ENCODE measurements at regions not wholly inside any gene's neighbourhood (a gene's known extent, or its start where the extent isn't known, plus 50 kb on each side); places are given as distances from the start of the nearest gene placed in this dataset.

DNA sequence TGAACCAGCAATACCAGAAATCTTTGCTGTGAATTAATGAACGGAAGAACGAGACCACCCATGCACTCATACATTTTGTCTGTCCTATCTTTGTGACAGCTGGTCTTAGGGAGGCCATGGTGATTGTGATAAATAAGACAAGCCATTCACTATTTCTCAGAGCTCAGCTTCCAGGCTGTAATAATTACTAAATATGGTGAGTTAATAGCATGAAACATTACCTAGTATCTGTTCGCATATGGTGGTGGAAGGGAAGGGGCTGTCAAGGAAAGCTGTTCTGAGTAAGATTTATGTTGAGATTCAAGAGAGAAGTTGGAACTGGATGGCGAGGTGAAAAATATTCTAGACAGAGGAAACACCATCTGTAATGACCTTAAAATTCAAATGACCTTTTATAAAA is 719.0 kb upstream of the ZNF385D start:
- Histone ChIP-seq H3K36me3 (ENCODE audit: control insufficient read depth in 1 of 2, insufficient read depth in 2 of 2, low read length in 1 of 2) (no peaks in the 10 kb centered on the region), H3K27ac (ENCODE audit: low read depth in 1 of 2, low read length in 2 of 2) (no peak overlapping the region), H3K4me3 (ENCODE audit: low read length in 2 of 2) (no peak overlapping the region), H3K9me3 (ENCODE audit: control insufficient read depth, low read length) (no peaks in the 10 kb centered on the region), H3K27me3 (ENCODE audit: control insufficient read depth in 1 of 2, insufficient read depth in 2 of 2, low read length in 1 of 2) (no peaks in the 10 kb centered on the region), H3K4me1 (ENCODE audit: control insufficient read depth in 1 of 2, insufficient read depth in 2 of 2, low read length in 2 of 2) (no peaks in the 10 kb centered on the region)
- intact Hi-C loops (cut with DNase I) = no loop called here
- WGBS, 2 donors = 63 to 64% methylated on average over 4 of the region's 4 CpGs
- ATAC-seq (ENCODE audit: low FRiP score) (no peak), DNase-seq (no peak)

DNA sequence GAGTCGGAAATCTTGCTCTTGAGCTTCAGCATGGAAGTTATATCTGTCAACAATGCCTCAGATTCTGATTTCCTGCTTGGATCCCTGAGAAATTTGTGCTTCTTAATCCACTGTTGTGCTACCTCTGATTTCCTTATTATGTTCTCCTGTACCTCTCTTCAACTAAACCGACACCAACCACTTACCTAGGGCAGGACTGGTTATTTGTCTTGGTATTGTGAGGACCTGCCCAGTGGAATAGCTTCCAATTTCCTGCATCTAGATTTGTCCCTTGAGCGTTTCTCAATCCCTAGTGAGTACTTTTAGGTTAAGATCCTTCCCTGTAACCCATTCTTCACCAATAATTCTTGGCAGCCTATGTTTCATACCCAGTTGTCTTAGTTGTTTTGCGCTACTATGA is 720.5 kb upstream of the ZNF385D start:
- 66 to 68% methylated on average over 4 of the region's 4 CpGs for WGBS, 2 donors
- intact Hi-C loops (cut with DNase I) = no loop called here
- Histone ChIP-seq H3K4me1 (ENCODE audit: control insufficient read depth in 1 of 2, insufficient read depth in 2 of 2, low read length in 2 of 2) (no peaks in the 10 kb centered on the region), H3K4me3 (ENCODE audit: low read length in 2 of 2) (no peak overlapping the region), H3K36me3 (ENCODE audit: control insufficient read depth in 1 of 2, insufficient read depth in 2 of 2, low read length in 1 of 2) (no peaks in the 10 kb centered on the region), H3K27ac (ENCODE audit: low read depth in 1 of 2, low read length in 2 of 2) (no peak overlapping the region), H3K27me3 (ENCODE audit: control insufficient read depth in 1 of 2, insufficient read depth in 2 of 2, low read length in 1 of 2) (no peaks in the 10 kb centered on the region), H3K9me3 (ENCODE audit: control insufficient read depth, low read length) (no peaks in the 10 kb centered on the region)
- ATAC-seq (ENCODE audit: low FRiP score) (no peak), DNase-seq (no peak)

DNA sequence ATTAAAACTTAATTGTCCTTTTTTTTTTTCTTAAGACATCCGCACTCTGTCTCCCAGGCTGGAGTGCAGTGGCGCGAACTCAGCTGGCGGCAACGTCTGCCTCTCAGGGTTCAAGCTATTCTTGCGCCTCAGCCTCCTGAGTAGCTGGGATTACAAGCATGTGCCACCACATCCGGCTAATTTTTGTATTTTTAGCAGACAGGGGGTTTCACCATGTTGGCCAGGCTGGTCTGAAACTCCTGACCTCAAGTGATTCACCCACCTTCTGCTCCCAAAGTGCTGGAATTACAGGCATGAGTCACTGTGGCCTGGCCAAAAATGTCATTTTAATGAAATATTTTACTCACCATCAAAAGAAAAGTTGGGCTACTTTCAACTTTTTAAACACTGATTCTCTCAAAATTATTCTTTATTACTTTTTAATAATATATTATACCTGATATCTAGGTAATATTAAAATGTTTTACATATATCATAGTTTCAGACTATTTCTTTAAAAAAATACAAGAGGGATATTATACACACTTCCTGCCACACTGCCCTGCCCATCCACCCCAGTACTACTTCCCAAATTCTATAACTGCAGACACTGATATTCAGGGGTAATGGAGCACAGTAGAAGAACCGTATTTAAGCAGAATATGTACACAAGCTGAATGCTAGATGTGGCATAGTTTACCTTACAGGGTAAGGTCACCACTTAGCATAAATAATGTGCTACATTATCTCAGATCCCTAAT is 723.9 kb upstream of the ZNF385D start:
- H3K27me3 ChIP-seq (ENCODE audit: control insufficient read depth in 1 of 2, insufficient read depth in 2 of 2, low read length in 1 of 2) = no peaks in the 10 kb centered on the region
- no peaks in the 10 kb centered on the region for H3K36me3 ChIP-seq (ENCODE audit: control insufficient read depth in 1 of 2, insufficient read depth in 2 of 2, low read length in 1 of 2)
- peaks cover 1% of the 10 kb centered on the region for H3K9me3 ChIP-seq (ENCODE audit: control insufficient read depth, low read length)
- DNase-seq (peak in 1 of 2 donors; percentile 49), ATAC-seq (ENCODE audit: low FRiP score) (no peak)
- no peaks in the 10 kb centered on the region for H3K4me1 ChIP-seq (ENCODE audit: control insufficient read depth in 1 of 2, insufficient read depth in 2 of 2, low read length in 2 of 2)
- H3K4me3 ChIP-seq (ENCODE audit: low read length in 2 of 2) = no peak overlapping the region
- intact Hi-C loops (cut with DNase I) = no loop called here
- H3K27ac ChIP-seq (ENCODE audit: low read depth in 1 of 2, low read length in 2 of 2) = no peak overlapping the region
- WGBS, 2 donors = 75 to 81% methylated on average over 8 of the region's 8 CpGs

DNA sequence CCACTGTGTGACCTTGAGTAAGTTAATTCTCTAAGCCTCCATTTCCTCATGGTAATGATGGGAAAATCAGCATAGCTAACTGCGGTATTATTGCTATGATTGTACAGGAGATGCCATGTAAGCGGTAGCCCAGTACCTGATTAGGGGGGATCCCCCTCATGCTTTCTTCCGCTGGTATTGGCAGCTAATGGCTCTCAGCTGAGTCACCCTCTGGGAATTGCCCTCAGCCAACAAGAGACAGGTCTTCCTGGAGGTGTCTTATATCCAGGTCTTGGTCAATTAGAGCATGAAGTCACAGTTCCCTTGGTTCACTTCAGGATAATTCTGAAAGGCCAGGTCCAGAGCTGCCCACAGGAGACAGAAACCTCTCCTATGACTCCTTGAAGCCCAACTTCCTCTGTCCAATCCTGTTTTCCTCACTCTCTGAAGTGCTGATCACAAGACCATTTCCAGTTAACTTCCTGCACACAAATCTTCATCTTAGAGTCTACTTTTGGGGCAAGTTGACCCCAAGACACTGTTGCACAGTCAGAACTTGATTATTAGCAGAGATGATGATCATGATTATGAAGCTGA is 724.7 kb upstream of the ZNF385D start:
- Histone ChIP-seq H3K9me3 (ENCODE audit: control insufficient read depth, low read length) (peaks cover 1% of the 10 kb centered on the region), H3K27ac (ENCODE audit: low read depth in 1 of 2, low read length in 2 of 2) (no peak overlapping the region), H3K4me1 (ENCODE audit: control insufficient read depth in 1 of 2, insufficient read depth in 2 of 2, low read length in 2 of 2) (no peaks in the 10 kb centered on the region), H3K36me3 (ENCODE audit: control insufficient read depth in 1 of 2, insufficient read depth in 2 of 2, low read length in 1 of 2) (no peaks in the 10 kb centered on the region), H3K4me3 (ENCODE audit: low read length in 2 of 2) (no peak overlapping the region), H3K27me3 (ENCODE audit: control insufficient read depth in 1 of 2, insufficient read depth in 2 of 2, low read length in 1 of 2) (no peaks in the 10 kb centered on the region)
- 92% methylated on average over 3 of the region's 3 CpGs for WGBS, 2 donors
- DNase-seq (no peak), ATAC-seq (ENCODE audit: low FRiP score) (no peak)
- intact Hi-C loops (cut with DNase I) = no loop called here

- WGBS, 2 donors = 5 to 14% methylated on average over 1 of the region's 1 CpG
- Histone ChIP-seq H3K4me3 (ENCODE audit: low read length in 2 of 2) (no peak overlapping the region), H3K27me3 (ENCODE audit: control insufficient read depth in 1 of 2, insufficient read depth in 2 of 2, low read length in 1 of 2) (no peaks in the 10 kb centered on the region), H3K27ac (ENCODE audit: low read depth in 1 of 2, low read length in 2 of 2) (no peak overlapping the region), H3K36me3 (ENCODE audit: control insufficient read depth in 1 of 2, insufficient read depth in 2 of 2, low read length in 1 of 2) (no peaks in the 10 kb centered on the region), H3K4me1 (ENCODE audit: control insufficient read depth in 1 of 2, insufficient read depth in 2 of 2, low read length in 2 of 2) (no peaks in the 10 kb centered on the region), H3K9me3 (ENCODE audit: control insufficient read depth, low read length) (peaks cover 1% of the 10 kb centered on the region)
- ATAC-seq (ENCODE audit: low FRiP score) = no peak
- DNase-seq = no peak
- intact Hi-C loops (cut with DNase I) = no loop called here
These were observed 726.0 kb upstream of the ZNF385D start for GRCh38 chr3:22476976-22477375.

DNA sequence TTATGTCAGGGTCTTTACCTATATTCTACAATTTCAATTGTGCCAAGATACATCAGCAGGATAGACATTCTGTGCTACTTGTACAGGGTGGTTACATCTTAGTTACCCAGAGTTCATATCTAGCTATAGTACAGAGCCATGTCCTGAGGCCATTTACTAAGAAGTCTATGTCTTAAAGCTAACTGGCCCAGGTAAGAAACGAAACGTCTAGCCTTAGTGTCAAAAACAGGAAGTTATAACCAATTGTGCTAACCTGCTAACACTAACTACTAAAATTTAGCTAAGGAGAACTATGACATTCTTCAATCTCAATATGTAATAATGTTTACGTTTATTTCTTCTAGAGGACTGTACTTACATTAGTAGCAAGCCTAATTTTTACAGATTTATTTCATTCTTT is 717.2 kb upstream of the UBE2E2 start:
- DNase-seq = no peak
- no peaks in the 10 kb centered on the region for H3K27me3 ChIP-seq (ENCODE audit: control insufficient read depth in 1 of 2, insufficient read depth in 2 of 2, low read length in 1 of 2)
- no peaks in the 10 kb centered on the region for H3K36me3 ChIP-seq (ENCODE audit: control insufficient read depth in 1 of 2, insufficient read depth in 2 of 2, low read length in 1 of 2)
- ATAC-seq (ENCODE audit: low FRiP score) = no peak
- H3K4me1 ChIP-seq (ENCODE audit: control insufficient read depth in 1 of 2, insufficient read depth in 2 of 2, low read length in 2 of 2) = no peaks in the 10 kb centered on the region
- intact Hi-C loops (cut with DNase I) = no loop called here
- no peak overlapping the region for H3K4me3 ChIP-seq (ENCODE audit: low read length in 2 of 2)
- no peak overlapping the region for H3K27ac ChIP-seq (ENCODE audit: low read depth in 1 of 2, low read length in 2 of 2)
- no peaks in the 10 kb centered on the region for H3K9me3 ChIP-seq (ENCODE audit: control insufficient read depth, low read length)
- WGBS, 2 donors = 71 to 75% methylated on average over 3 of the region's 3 CpGs

GRCh38 chr3:22490747-22491146 is 712.4 kb upstream of the UBE2E2 start:
- H3K27ac ChIP-seq (ENCODE audit: low read depth in 1 of 2, low read length in 2 of 2) = no peak overlapping the region
- H3K27me3 ChIP-seq (ENCODE audit: control insufficient read depth in 1 of 2, insufficient read depth in 2 of 2, low read length in 1 of 2) = no peaks in the 10 kb centered on the region
- 46 to 48% methylated on average over 1 of the region's 1 CpG for WGBS, 2 donors
- DNase-seq = no peak
- no peaks in the 10 kb centered on the region for H3K9me3 ChIP-seq (ENCODE audit: control insufficient read depth, low read length)
- ATAC-seq (ENCODE audit: low FRiP score) = no peak
- intact Hi-C loops (cut with DNase I) = no loop called here
- no peaks in the 10 kb centered on the region for H3K36me3 ChIP-seq (ENCODE audit: control insufficient read depth in 1 of 2, insufficient read depth in 2 of 2, low read length in 1 of 2)
- H3K4me1 ChIP-seq (ENCODE audit: control insufficient read depth in 1 of 2, insufficient read depth in 2 of 2, low read length in 2 of 2) = peaks cover 0 to 3% of the 10 kb centered on the region in 2 donors
- H3K4me3 ChIP-seq (ENCODE audit: low read length in 2 of 2) = no peak overlapping the region

GRCh38 chr3:22491344-22491743 is 711.8 kb upstream of the UBE2E2 start:
- no peaks in the 10 kb centered on the region for H3K9me3 ChIP-seq (ENCODE audit: control insufficient read depth, low read length)
- H3K36me3 ChIP-seq (ENCODE audit: control insufficient read depth in 1 of 2, insufficient read depth in 2 of 2, low read length in 1 of 2) = no peaks in the 10 kb centered on the region
- H3K4me1 ChIP-seq (ENCODE audit: control insufficient read depth in 1 of 2, insufficient read depth in 2 of 2, low read length in 2 of 2) = peaks cover 0 to 3% of the 10 kb centered on the region in 2 donors
- ATAC-seq (ENCODE audit: low FRiP score) = no peak
- H3K4me3 ChIP-seq (ENCODE audit: low read length in 2 of 2) = no peak overlapping the region
- WGBS, 2 donors = 25 to 33% methylated on average over 1 of the region's 1 CpG
- H3K27me3 ChIP-seq (ENCODE audit: control insufficient read depth in 1 of 2, insufficient read depth in 2 of 2, low read length in 1 of 2) = no peaks in the 10 kb centered on the region
- no peak for DNase-seq
- no peak overlapping the region for H3K27ac ChIP-seq (ENCODE audit: low read depth in 1 of 2, low read length in 2 of 2)
- intact Hi-C loops (cut with DNase I) = no loop called here

- Histone ChIP-seq H3K9me3 (ENCODE audit: control insufficient read depth, low read length) (no peaks in the 10 kb centered on the region), H3K4me1 (ENCODE audit: control insufficient read depth in 1 of 2, insufficient read depth in 2 of 2, low read length in 2 of 2) (peaks cover 0 to 3% of the 10 kb centered on the region in 2 donors), H3K27me3 (ENCODE audit: control insufficient read depth in 1 of 2, insufficient read depth in 2 of 2, low read length in 1 of 2) (no peaks in the 10 kb centered on the region), H3K27ac (ENCODE audit: low read depth in 1 of 2, low read length in 2 of 2) (no peak overlapping the region), H3K36me3 (ENCODE audit: control insufficient read depth in 1 of 2, insufficient read depth in 2 of 2, low read length in 1 of 2) (no peaks in the 10 kb centered on the region), H3K4me3 (ENCODE audit: low read length in 2 of 2) (no peak overlapping the region)
- no peak for ATAC-seq (ENCODE audit: low FRiP score)
- intact Hi-C loops (cut with DNase I) = no loop called here
- no peak for DNase-seq
- WGBS, 2 donors = 87 to 90% methylated on average over 2 of the region's 2 CpGs
These were observed 710.8 kb upstream of the UBE2E2 start for GRCh38 chr3:22492342-22492741.

Measured in aorta (tissue), 5 donors.